ENCODE measurements at regions not wholly inside any gene's neighbourhood (a gene's known extent, or its start where the extent isn't known, plus 50 kb on each side); places are given as distances from the start of the nearest gene placed in this dataset.

GRCh38 chr6:156502969-156503504 lies 274.1 kb upstream of the ARID1B start:
- Histone ChIP-seq H3K27ac (no peak overlapping the region), H3K4me1 (ENCODE audit: low read depth) (no peaks in the 10 kb centered on the region), H3K4me3 (no peak overlapping the region), H3K27me3 (no peaks in the 10 kb centered on the region), H3K9me3 (ENCODE audit: low read depth) (no peaks in the 10 kb centered on the region), H3K36me3 (no peaks in the 10 kb centered on the region)
- DNase-seq (ENCODE audit: low read depth in 1 of 2, low spot score in 1 of 2) = no peak
- no peak for TF ChIP-seq CTCF (IDR thresholded peaks at IDR 0.05; ENCODE audit: low read depth, low read length)

DNA sequence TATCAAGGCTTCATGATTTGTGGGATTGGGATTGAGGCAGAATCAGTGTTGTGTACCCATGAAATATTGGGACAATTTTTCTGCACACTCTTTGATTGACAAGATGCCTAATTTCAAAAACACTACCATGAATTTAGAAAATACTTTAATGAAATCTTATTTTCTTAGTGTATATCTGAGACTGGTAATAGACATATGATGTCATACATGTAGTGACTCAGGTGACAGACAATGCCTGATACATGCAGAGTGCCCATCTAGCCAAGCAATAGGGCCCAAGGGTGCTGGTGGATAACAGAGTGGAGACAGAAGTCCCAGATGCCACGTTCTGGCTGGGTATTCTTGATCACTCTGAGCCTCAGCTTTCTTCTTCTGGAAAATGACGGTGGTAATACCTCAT lies 279.6 kb upstream of the ARID1B start:
- Histone ChIP-seq H3K27me3 (no peaks in the 10 kb centered on the region), H3K36me3 (no peaks in the 10 kb centered on the region), H3K4me1 (ENCODE audit: low read depth) (no peaks in the 10 kb centered on the region), H3K9me3 (ENCODE audit: low read depth) (no peaks in the 10 kb centered on the region), H3K27ac (no peak overlapping the region), H3K4me3 (no peak overlapping the region)
- DNase-seq (ENCODE audit: low read depth in 1 of 2, low spot score in 1 of 2) = no peak
- TF ChIP-seq CTCF (IDR thresholded peaks at IDR 0.05; ENCODE audit: low read depth, low read length) = no peak

- no peak overlapping the region for H3K27ac ChIP-seq
- no peak overlapping the region for H3K4me3 ChIP-seq
- no peaks in the 10 kb centered on the region for H3K27me3 ChIP-seq
- no peaks in the 10 kb centered on the region for H3K4me1 ChIP-seq (ENCODE audit: low read depth)
- H3K9me3 ChIP-seq (ENCODE audit: low read depth) = no peaks in the 10 kb centered on the region
- H3K36me3 ChIP-seq = no peaks in the 10 kb centered on the region
- no peak for DNase-seq (ENCODE audit: low read depth in 1 of 2, low spot score in 1 of 2)
- TF ChIP-seq CTCF (IDR thresholded peaks at IDR 0.05; ENCODE audit: low read depth, low read length) = no peak
Measured at GRCh38 chr6:156487877-156488276, 289.3 kb upstream of the ARID1B start.

DNA sequence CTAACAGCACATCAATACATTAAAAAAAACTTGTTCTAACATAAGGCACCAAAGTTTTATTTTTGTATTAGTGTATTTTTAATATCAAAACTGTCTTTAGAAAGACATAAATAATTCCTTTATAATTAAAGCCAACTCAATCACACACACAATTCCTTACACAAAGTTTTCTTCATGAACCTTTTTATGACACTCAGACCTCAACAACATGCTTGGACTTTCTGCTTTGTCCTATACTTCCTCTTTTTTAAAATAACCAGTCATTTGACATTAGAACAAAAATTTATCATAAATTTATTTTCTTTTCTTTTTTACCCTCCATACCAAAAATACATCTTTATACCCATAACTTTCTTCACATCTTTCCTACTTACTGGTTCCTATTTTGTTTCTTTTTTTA lies 292.0 kb upstream of the ARID1B start:
- no peaks in the 10 kb centered on the region for H3K36me3 ChIP-seq
- H3K27ac ChIP-seq = no peak overlapping the region
- TF ChIP-seq CTCF (IDR thresholded peaks at IDR 0.05; ENCODE audit: low read depth, low read length) = no peak
- no peak overlapping the region for H3K4me3 ChIP-seq
- no peaks in the 10 kb centered on the region for H3K4me1 ChIP-seq (ENCODE audit: low read depth)
- H3K9me3 ChIP-seq (ENCODE audit: low read depth) = no peaks in the 10 kb centered on the region
- DNase-seq (ENCODE audit: low read depth in 1 of 2, low spot score in 1 of 2) = no peak
- no peaks in the 10 kb centered on the region for H3K27me3 ChIP-seq

DNA sequence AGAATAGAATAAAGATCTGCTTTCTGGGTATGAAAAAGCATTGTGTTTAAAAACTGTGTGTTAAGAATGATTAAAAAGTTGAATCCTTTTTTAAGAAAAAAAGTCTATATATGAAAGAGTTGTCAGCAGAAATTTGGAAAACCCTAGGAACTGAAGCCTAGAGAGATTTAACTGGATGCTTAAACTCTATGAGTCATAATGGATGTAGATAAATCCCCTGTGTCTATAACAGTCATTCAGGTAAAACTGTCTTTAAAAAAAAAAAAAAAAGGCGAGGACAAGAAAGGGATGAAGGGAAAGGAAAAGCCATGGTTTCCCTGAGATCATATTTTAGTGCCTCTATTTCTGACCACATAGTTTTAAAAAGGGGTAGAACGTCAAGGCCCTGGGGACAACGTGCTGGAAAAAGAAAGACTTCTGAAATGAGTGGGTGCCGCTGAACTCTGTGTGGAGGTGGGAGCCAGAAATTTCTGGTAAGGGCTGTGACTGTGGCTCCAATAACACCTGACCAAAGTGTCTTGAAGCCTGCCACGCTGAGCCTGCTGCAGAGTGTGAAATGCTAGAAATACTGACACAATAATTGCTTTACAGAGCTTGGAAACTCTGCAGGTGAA lies 302.6 kb upstream of the ARID1B start:
- H3K9me3 ChIP-seq (ENCODE audit: low read depth) = no peaks in the 10 kb centered on the region
- no peak for DNase-seq (ENCODE audit: low read depth in 1 of 2, low spot score in 1 of 2)
- H3K36me3 ChIP-seq = no peaks in the 10 kb centered on the region
- H3K27ac ChIP-seq = no peak overlapping the region
- no peaks in the 10 kb centered on the region for H3K27me3 ChIP-seq
- H3K4me3 ChIP-seq = no peak overlapping the region
- TF ChIP-seq CTCF (IDR thresholded peaks at IDR 0.05; ENCODE audit: low read depth, low read length) = no peak
- no peaks in the 10 kb centered on the region for H3K4me1 ChIP-seq (ENCODE audit: low read depth)
